ENCODE measurements at regions not wholly inside any gene's neighbourhood (a gene's known extent, or its start where the extent isn't known, plus 50 kb on each side); places are given as distances from the start of the nearest gene placed in this dataset.

DNA sequence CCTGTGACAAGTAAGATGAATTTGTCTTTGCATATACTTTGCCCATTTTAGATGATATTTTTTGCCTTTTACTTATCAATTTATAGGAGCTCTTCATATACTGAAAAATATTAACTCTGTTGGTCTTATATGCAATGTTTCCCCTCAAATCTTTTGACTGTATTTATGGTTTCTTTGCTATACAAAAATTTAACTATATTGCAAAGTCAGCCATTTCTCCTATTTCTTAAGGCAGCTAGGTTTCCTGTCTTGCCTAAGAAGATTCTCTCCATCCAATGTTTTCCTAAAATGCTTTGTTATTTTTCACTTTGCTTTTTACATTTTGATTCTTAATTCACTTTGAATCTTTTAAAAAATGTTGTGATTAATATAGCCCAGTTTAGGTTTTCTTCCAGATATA lies 273.1 kb downstream of the NSG2 start:
- TF ChIP-seq, protein P1, sequence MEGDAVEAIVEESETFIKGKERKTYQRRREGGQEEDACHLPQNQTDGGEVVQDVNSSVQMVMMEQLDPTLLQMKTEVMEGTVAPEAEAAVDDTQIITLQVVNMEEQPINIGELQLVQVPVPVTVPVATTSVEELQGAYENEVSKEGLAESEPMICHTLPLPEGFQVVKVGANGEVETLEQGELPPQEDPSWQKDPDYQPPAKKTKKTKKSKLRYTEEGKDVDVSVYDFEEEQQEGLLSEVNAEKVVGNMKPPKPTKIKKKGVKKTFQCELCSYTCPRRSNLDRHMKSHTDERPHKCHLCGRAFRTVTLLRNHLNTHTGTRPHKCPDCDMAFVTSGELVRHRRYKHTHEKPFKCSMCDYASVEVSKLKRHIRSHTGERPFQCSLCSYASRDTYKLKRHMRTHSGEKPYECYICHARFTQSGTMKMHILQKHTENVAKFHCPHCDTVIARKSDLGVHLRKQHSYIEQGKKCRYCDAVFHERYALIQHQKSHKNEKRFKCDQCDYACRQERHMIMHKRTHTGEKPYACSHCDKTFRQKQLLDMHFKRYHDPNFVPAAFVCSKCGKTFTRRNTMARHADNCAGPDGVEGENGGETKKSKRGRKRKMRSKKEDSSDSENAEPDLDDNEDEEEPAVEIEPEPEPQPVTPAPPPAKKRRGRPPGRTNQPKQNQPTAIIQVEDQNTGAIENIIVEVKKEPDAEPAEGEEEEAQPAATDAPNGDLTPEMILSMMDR (conservative IDR thresholded peaks at IDR 0.05; ENCODE audit: low read length), result no peak
- no peak for TF ChIP-seq EZH2phosphoT487 (IDR thresholded peaks at IDR 0.05; ENCODE audit: borderline replicate concordance)

All from Loucy (cell line).